ENCODE measurements at regions not wholly inside any gene's neighbourhood (a gene's known extent, or its start where the extent isn't known, plus 50 kb on each side); places are given as distances from the start of the nearest gene placed in this dataset.
A peak's percentile ranks its signal among the peaks of the same experiment; 100 is the strongest.

DNA sequence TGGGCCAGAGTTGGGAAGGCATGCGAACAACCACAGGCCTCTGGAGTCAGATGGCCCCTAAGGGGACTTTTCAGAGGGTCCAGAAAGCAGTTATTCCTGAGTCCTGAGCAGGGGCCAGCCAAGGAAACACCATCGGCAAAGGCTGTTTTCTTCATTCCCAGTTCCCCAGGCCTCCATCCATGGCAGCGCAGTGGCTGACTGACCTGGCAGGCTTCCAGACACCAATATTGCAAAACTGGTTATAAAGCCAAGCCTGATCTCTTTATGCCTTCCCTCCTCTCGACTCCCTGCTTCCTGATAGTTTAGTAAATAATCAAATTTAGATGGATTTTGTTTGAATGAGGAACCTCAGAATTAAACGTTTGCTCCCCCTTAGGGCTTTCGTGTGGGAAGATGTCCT is 133.4 kb upstream of the ITGA6 start:
- no peak overlapping the region for H3K4me3 ChIP-seq (ENCODE audit: low read length)
- TF ChIP-seq, protein P1, sequence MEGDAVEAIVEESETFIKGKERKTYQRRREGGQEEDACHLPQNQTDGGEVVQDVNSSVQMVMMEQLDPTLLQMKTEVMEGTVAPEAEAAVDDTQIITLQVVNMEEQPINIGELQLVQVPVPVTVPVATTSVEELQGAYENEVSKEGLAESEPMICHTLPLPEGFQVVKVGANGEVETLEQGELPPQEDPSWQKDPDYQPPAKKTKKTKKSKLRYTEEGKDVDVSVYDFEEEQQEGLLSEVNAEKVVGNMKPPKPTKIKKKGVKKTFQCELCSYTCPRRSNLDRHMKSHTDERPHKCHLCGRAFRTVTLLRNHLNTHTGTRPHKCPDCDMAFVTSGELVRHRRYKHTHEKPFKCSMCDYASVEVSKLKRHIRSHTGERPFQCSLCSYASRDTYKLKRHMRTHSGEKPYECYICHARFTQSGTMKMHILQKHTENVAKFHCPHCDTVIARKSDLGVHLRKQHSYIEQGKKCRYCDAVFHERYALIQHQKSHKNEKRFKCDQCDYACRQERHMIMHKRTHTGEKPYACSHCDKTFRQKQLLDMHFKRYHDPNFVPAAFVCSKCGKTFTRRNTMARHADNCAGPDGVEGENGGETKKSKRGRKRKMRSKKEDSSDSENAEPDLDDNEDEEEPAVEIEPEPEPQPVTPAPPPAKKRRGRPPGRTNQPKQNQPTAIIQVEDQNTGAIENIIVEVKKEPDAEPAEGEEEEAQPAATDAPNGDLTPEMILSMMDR (IDR thresholded peaks at IDR 0.05; ENCODE audit: insufficient read depth, low read depth, low read length, missing control alignments) = no peak
- DNase-seq (ENCODE audit: low read depth) = peak; percentile 81

DNA sequence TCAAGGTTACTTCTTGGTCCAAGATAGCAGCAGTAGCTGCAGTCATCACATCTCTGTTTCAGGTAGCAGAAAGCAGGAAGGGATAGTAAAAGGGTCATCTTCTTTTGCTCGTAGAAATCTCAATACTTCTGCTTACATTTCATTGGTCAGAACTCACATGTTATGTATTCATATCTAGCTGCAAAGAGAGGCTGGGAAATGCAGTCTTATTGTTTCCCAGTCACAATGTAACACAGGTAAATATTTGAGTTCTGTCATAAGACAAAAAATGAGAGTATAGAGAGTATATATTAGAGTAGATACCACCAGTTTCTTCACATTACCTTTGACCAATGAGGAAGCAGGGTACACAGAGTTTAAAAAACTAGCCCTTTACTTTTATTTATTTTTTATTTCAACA is 132.4 kb upstream of the ITGA6 start:
- no peak for DNase-seq (ENCODE audit: low read depth)
- no peak overlapping the region for H3K4me3 ChIP-seq (ENCODE audit: low read length)
- TF ChIP-seq, protein P1 (IDR thresholded peaks at IDR 0.05; ENCODE audit: insufficient read depth, low read depth, low read length, missing control alignments) = no peak

DNA sequence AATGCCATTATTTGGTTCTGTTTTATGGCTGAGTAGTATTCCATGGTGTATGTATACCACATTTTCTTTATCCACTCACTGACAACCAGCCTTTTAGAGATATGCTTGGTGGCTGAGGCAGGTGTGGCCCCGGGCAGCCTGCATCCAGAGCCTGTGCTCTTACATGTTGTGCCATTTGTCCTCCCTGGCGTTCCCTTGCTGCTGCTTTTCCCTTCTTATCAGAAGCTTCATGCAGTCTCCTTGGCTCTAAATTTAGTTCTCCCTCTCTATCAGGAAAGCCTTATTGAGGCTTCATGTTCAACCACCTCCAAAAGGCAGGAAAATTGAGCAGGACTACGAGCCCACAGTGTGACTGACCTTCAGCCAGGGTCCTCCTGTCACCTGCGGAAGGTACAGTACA is 131.7 kb upstream of the ITGA6 start:
- TF ChIP-seq, protein P1 (IDR thresholded peaks at IDR 0.05; ENCODE audit: insufficient read depth, low read depth, low read length, missing control alignments) = no peak
- H3K4me3 ChIP-seq (ENCODE audit: low read length) = no peak overlapping the region
- no peak for DNase-seq (ENCODE audit: low read depth)

DNA sequence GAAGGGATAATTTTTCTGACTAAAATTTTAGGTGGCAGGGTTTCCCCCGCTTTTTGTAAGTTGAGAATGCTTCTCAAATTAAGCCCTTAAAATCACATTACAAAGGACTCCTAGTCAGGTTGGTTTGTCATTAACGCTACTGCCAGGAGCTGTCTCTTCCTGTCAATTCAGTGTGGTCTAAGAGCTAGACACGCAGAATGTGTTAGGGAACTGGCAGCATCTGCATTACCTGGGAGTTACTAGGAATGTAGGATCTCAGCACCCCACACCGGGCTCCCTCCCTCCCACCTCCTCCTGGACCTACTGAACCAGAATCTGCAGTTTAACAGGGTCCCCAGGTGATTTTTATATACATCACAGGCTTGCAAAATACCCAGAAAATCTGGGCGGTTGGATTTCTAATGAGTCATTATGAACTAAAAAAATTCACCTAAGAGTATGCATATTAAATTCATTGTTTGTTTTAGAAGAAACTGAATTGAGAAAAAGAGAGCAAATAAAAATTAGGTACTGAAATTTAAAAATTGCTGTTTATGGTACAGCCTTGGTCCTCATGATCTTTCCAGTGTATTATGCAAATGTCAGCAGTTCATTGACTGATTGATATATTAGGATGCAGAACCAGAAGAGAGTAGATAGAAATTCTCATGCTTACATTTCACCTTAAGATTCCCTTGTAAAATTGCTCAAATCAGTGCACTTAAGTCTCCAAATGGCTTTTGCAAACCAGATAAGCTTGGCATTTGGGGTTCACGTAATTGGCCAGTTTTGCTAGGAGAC is 130.9 kb upstream of the ITGA6 start:
- H3K4me3 ChIP-seq (ENCODE audit: low read length) = no peak overlapping the region
- TF ChIP-seq, protein P1 (IDR thresholded peaks at IDR 0.05; ENCODE audit: insufficient read depth, low read depth, low read length, missing control alignments) = no peak
- peak; percentile 74 for DNase-seq (ENCODE audit: low read depth)

DNA sequence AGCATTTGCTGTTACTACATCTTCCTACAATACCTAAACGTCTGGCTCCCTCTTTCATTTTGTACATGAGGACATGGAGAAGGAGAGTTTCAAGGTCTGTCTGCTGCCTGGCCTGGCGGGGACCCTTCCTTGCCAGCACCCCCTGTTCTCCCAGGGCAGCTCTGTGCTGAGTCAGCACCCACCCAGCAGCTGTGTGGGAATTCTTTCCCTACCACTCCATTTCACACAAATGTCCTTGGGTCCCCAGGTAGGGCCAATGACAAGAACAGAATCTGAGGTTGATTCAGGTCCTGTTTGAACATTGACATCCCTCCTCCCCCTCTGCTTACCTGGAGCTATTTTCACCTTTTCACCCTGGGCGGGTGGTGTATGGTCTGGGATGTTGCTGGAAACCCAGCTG is 129.9 kb upstream of the ITGA6 start:
- TF ChIP-seq, protein P1 (IDR thresholded peaks at IDR 0.05; ENCODE audit: insufficient read depth, low read depth, low read length, missing control alignments) = no peak
- no peak overlapping the region for H3K4me3 ChIP-seq (ENCODE audit: low read length)
- no peak for DNase-seq (ENCODE audit: low read depth)

DNA sequence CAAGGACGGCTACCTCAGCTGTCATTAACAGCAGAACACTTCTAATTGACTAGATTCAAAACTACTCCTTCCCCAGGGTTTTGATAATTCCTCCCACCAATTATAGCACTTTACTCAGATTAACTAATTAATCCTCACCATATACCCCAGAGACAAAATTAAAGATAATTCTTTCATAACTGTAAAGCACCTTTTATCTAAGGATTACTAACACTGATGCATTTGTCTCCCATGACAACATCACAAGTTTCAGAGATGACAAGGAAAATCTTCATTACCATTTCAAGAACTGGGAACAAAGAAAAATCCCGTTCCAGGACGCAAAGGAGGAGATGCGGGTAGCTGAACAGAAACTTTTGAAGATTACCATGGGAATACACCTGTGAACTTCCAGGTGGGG is 129.4 kb upstream of the ITGA6 start:
- TF ChIP-seq, protein P1 (IDR thresholded peaks at IDR 0.05; ENCODE audit: insufficient read depth, low read depth, low read length, missing control alignments) = no peak

DNA sequence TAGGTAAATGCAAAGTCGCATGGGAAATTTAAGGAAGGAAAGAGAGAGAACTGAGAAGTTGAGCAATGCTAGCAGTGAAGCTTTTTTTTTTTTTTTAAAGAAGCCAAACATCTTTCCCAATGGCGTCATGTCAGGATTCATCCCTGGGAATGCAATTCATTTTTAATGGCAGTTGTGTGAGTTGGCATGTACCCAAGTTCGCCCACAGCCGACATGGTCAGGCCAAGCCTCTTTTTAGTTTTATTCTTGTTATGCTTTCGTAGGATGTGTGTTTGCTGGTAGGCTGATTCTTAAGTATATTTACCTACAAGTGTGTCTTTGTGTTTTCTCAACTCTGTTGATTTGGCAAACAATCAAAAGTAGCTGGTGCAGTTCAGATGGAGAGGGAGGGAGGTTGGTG is 127.6 kb upstream of the ITGA6 start:
- DNase-seq (ENCODE audit: low read depth) = peak; percentile 90
- H3K4me3 ChIP-seq (ENCODE audit: low read length) = no peak overlapping the region
- TF ChIP-seq, protein P1 (IDR thresholded peaks at IDR 0.05; ENCODE audit: insufficient read depth, low read depth, low read length, missing control alignments) = no peak

More for the DNA sequence above, 129.4 kb upstream of the ITGA6 start:
- DNase-seq (ENCODE audit: low read depth) = no peak
- H3K4me3 ChIP-seq (ENCODE audit: low read length) = no peak overlapping the region
